ENCODE measurements at regions not wholly inside any gene's neighbourhood (a gene's known extent, or its start where the extent isn't known, plus 50 kb on each side); places are given as distances from the start of the nearest gene placed in this dataset.

DNA sequence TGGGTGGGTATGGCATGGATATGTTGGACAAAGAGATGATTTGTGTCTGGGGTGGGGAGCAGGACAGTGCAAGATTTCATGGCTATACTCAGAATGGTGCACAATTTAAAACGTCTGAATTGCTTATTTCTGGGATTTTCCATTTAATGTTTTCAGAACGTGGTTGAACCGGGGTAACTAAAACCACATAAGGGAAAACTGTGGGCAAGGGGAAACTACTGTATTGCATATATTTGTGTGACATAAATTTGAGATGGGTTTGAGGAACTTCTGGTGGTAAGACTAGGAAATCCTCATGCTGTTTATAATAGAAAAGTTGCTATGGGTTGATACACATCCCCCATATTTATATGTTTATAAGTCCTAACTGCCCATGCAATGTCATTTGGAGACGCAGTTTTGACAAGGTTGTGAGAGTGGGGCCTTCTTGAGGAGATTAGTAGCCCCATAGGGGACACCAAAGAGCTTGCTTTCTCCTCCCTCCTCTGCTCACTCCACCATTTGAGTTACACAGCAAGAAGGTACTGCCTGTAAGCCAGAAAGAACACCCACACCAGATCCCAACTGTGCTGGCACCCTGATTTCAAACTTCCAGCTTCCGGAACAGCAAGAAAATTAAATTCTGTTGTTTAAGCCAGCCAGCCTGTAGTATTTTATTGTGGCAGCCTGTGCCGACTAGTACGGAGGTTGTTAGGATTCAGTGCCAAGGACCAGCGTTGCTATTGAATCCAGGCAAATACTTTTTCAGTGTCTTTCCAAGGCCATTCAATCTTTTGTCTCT is 2118.9 kb downstream of the MAT2B start:
- DNase-seq, result no peak

DNA sequence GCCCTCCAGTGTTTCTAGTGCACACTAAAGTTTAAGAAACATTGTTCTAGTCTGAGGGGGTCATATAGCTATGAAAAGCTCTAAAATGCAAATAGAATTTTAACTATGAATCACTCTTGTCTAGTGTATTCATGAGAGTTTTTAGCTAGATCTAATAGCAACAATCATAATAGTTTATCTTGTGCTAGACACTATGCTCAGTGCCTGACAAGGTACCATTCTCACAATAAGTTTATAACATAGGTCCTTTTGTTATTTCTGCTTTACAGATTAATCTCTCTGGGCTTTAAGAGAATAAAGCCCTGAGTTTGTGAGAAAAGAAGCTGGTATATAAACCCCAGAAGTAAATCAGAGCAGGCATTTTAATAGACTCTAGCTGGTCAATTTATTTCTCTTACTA is 2120.7 kb downstream of the MAT2B start:
- no peak for DNase-seq

DNA sequence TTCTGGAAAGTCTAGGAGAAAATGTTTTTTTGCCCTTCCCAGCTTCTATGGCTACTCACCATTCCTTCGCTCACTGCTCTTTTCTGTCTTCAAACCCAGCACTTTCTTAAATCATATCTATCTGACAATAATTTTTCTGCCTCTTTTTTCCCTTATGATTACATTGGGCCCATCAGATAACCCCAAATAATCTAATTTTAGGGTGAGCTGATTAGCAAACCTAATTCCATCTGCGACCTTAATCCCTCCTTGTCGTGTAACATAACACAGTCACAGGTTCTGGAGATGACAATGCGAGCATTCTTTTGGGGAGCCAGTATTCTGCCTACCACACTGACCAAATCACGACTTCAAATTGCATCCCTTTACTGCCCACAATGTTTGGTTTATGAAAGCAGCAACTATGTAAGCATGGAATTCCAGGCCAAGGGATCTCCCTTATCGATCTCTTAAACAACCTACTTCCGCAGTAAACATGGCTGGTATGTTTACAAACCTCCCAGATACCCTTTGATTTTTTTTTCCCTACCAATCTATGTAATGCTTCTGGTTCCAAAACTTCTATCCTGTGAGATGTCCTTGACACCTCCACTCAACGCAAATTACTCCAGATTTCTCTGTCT is 2122.2 kb downstream of the MAT2B start:
- no peak for DNase-seq

DNA sequence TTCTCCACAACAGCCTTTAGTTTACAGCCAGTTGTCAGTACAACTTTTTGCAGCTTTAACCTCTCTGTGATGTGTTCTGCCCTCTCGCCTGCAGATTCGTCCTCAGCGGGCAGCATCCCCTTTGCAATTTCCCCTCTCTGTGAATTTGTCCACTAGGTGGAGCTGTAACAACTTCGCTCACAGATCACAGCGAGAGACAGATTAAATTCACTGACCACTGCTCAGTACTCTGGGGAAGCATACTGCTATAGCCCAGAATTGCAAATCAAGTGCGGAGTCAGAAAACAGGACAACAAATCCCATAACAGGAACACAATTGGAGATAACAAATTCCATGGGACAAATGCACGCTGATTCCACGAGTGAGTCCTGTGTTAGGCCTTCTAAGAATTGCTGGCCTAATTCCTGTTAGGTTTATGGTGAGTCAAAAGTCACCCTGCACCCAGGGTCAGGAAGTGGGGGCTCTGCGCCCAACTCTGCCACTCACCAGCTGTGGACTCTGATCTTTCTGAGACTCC is 2124.9 kb downstream of the MAT2B start:
- no peak for DNase-seq

GRCh38 chr5:165631235-165631634 is 2125.8 kb downstream of the MAT2B start:
- no peak for DNase-seq

DNA sequence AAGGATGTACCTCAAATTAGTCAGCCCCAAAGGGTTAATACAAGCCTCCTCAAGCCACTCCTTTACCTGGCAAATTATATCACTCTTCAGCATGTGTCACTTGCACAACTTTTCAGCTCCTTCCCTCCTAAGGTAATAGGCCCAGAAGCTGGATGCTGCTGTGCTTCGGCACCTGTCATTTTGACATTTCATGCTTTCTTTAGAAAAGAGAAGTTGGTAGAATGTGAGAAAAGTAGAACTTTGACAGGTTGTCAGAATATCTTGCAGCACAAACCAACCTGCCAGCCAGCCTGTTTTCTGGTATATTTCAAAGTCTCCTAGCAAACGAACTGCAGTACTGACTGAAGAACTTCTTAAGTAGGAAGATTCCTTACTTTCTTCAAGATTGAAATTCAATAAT is 2136.9 kb downstream of the MAT2B start:
- no peak for DNase-seq

GRCh38 chr5:165665735-165666400 is 2160.4 kb downstream of the MAT2B start:
- no peak for DNase-seq

DNA sequence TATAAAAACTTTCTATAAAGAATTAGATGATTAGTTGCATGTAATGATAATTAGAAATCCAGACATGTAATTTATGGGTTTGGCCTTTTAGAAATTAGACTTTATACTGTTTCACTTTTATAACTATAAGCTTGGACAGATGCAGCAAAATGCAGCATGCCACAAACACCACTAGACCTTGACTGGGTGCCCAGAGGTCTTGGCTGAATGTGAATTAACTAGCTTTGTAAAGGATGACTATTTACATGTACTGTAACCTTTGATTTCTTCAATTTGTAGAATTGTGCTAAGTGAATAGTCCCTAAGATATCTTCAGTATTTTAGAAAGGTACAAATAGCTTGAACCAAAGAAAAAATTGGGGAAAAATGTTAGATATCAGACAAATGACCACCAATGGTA is 2168.1 kb downstream of the MAT2B start:
- no peak for DNase-seq

DNA sequence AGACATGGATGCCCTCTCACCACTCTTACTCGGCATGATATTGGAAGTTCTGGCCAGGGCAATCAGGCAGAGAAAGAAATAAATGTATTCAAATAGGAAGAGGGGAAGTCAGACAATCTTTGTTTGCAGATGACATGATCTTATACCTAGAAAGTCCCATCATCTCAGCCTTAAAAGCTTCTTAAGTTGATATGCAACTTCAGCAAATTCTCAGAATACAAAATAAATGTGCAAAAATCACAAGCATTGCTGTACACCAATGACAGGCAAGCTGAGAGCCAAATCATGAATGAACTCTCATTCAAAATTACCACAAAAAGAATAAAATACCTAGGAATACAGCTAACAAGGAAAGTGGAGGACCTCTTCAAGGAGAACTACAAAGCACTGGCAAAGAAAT is 2190.4 kb downstream of the MAT2B start:
- DNase-seq, result no peak

GRCh38 chr5:165705960-165706359 is 2200.5 kb downstream of the MAT2B start:
- no peak for DNase-seq

- DNase-seq, result no peak
Measured at GRCh38 chr5:165712011-165712410, 2206.6 kb downstream of the MAT2B start.

DNA sequence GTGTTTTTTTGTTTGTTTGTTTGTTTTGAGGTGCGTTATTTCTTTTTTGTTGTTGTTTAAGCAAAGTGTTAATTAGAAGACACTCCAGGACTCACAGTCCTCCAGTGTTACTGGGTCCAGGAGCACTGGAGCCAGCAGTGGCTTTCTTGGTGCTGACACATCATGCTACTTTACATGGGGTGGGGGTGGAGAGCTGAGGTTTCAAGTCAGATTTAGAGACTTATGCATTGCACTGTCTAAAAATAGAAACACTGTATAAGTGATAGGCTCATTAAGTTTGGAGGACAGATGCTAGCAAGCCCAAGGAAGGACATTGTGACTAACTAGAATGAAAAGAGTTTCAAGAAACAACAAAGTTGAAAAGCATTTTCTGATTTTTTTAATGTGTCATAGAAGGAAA is 2209.2 kb downstream of the MAT2B start:
- no peak for DNase-seq

- no peak for DNase-seq
Measured at GRCh38 chr5:165720901-165721300, 2215.5 kb downstream of the MAT2B start.

GRCh38 chr5:165722401-165722800 is 2217.0 kb downstream of the MAT2B start:
- DNase-seq, result no peak

- no peak for DNase-seq
Measured at GRCh38 chr5:165723931-165724330, 2218.5 kb downstream of the MAT2B start.

DNA sequence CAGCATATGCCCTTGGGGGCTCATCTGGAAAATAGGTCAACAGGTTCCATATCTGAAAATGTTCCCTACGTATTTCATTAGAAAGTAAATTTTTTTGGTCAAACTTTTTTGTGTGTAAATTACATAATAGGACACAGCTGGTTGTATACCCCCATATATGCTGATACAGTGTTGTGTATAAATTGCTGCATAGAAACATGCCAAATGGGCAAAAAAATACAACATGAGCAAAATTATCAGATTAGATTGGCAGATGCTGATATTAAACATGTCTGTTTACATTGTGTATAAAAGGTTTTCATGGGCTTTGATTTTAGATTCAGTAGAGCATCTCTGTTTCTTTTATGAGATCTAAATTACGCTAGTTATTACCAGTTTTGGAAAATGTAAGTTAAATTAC is 2223.0 kb downstream of the MAT2B start:
- DNase-seq, result no peak

GRCh38 chr5:165735388-165735787 is 2230.0 kb downstream of the MAT2B start:
- no peak for DNase-seq

- DNase-seq, result no peak
Measured at GRCh38 chr5:165739079-165739741, 2233.8 kb downstream of the MAT2B start.

DNA sequence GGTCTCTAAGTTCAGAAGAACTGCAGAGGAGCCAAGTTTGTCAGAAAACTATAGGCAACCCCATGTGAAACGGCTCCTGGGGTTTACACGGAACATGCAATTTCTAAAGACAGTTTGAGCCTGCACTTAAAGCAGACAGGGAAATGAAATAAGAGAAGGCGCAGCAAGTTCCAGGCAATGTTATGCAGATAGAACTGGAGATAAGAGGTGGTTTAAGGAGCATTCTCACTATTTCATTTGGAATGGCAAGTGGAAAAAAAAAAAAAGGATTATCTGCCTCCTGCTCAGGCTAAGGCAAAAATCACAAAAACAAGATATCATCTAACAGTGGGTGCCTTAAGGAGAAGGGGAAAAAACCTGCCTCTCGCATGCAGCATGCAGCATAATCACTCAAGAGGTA is 2252.4 kb downstream of the MAT2B start:
- no peak for DNase-seq

DNA sequence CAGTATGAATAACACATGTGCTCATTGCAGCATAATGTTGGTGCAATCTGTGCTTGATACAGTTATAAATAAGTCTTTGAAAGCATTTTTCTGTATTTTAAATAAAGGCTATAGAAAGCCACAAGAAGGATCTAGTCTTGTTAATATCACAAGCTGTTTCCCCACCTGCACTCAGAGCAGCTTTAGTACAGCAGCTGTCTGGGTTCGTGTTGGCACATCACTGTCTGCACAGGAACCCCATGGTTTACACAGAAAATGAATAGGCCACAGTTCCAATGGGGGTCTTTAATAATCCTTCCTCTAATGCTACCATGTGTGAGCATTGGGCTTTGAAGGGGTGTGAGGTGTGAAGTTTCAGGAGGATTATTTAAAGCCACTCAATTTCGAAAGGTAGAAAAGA is 2269.7 kb downstream of the MAT2B start:
- DNase-seq, result no peak

GRCh38 chr5:165779505-165779904 is 2274.1 kb downstream of the MAT2B start:
- no peak for DNase-seq

DNA sequence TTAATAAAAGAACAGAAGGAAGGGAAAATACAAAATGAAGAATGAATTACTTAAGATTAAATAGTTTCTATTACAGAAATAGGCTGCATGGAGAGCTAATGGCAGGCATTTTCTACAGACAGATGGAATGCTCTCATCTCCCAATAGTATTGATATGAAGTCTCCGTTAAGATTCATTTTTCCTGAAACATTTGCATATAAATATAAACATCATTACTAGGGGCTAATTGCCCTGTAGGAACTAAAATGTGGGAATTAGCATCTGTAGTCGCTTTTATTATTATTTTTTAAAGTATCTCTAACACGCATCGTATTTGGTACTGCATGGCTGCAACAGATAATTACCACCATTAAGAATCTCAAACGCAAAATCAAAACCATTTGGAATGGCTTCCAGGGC is 2275.5 kb downstream of the MAT2B start:
- DNase-seq, result no peak

DNA sequence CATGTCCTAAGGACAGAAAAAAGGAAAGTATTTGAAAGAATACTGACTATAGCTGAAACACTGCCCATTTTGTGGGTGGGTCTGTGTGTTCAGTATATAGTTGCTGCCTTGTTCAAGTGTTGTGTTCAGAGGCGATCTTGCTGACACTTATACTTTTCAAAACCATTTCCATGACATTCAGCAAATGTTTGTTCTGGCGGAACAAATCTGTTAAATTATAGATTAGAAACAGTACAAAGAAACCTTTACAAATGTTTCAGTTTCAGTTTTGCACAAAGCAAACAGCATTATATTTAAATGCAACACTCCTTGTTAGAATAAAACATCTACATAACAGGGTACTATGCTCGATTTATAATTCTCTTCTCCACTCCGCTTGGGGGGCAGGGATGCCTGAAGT is 2276.3 kb downstream of the MAT2B start:
- no peak for DNase-seq

DNA sequence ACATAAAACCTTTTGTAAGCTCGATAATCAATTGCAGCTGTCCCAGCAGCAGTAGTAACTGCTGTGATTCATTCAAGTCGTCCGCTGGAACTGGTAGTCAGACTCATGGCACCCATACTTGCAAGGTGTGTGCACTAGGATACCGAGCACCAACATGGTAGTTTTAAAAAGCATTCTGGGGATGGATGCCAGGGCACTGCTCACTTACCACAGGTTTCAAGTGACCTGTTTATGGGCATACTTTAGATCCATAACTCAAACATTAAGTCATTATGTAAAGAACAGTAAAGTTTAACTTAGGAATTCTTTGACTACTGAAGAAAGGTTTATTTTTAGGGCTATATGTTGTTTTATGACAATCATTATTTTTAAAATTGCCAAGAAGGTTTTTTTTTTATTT is 2277.6 kb downstream of the MAT2B start:
- no peak for DNase-seq
